Ecto neural progenitor cell (in vitro differentiated cells): ENCODE measurements at regions not wholly inside any gene's neighbourhood (a gene's known extent, or its start where the extent isn't known, plus 50 kb on each side); places are given as distances from the start of the nearest gene placed in this dataset.

Experiments used
- DNase-seq: peaks from one replicate; pipeline ENCODE4 v3.0.0-alpha.2; 2018; ENCODE audit warnings: low spot score

GRCh38 chr10:58970160-58970915 lies 206.1 kb upstream of the PHYHIPL start:
- DNase-seq: no peak

- DNase-seq: no peak
Measured at GRCh38 chr10:58971211-58971610, 205.2 kb upstream of the PHYHIPL start.

GRCh38 chr10:58971796-58972491 lies 204.5 kb upstream of the PHYHIPL start:
- no peak for DNase-seq

- no peak for DNase-seq
Measured at GRCh38 chr10:58972576-58973234, 203.7 kb upstream of the PHYHIPL start.

- no peak for DNase-seq
Measured at GRCh38 chr10:58973235-58973595, 203.2 kb upstream of the PHYHIPL start.

GRCh38 chr10:58976254-58976653 lies 200.2 kb upstream of the PHYHIPL start:
- DNase-seq: no peak

GRCh38 chr10:58979711-58980110 lies 196.7 kb upstream of the PHYHIPL start:
- no peak for DNase-seq

- no peak for DNase-seq
Measured at GRCh38 chr10:58980826-58981415, 195.5 kb upstream of the PHYHIPL start.

GRCh38 chr10:58981846-58982245 lies 194.6 kb upstream of the PHYHIPL start:
- peak; percentile 51 for DNase-seq

- DNase-seq: no peak
Measured at GRCh38 chr10:58982470-58983239, 193.8 kb upstream of the PHYHIPL start.

- DNase-seq: no peak
Measured at GRCh38 chr10:58985216-58985615, 191.2 kb upstream of the PHYHIPL start.

GRCh38 chr10:58989486-58990039 lies 186.9 kb upstream of the PHYHIPL start:
- no peak for DNase-seq

GRCh38 chr10:58990693-58991092 lies 185.8 kb upstream of the PHYHIPL start:
- no peak for DNase-seq

GRCh38 chr10:58991856-58992255 lies 184.6 kb upstream of the PHYHIPL start:
- no peak for DNase-seq

GRCh38 chr10:58992830-58993460 lies 183.5 kb upstream of the PHYHIPL start:
- DNase-seq: no peak

GRCh38 chr10:58993480-58994221 lies 182.8 kb upstream of the PHYHIPL start:
- no peak for DNase-seq

- no peak for DNase-seq
Measured at GRCh38 chr10:58994226-58995057, 182.0 kb upstream of the PHYHIPL start.

GRCh38 chr10:58995058-58995596 lies 181.3 kb upstream of the PHYHIPL start:
- DNase-seq: no peak

GRCh38 chr10:58996063-58996462 lies 180.4 kb upstream of the PHYHIPL start:
- DNase-seq: no peak
